Left ventricle myocardium inferior (tissue), 1 donor: ENCODE measurements at regions not wholly inside any gene's neighbourhood (a gene's known extent, or its start where the extent isn't known, plus 50 kb on each side); places are given as distances from the start of the nearest gene placed in this dataset.

Experiments used
- DNase-seq: peaks from one replicate; pipeline ENCODE4 v3.0.0-alpha.2; 2020
- H3K27ac ChIP-seq: fragments of 200-600 bp; replicated peaks from 2 replicates; pipeline ENCODE4 v1.8.0; 2021
- H3K27me3 ChIP-seq: fragments of 200-600 bp; 2 replicates; pipeline ENCODE4 v1.8.0; 2021; ENCODE audit warnings: low read depth
- H3K36me3 ChIP-seq: fragments of 200-600 bp; 2 replicates; pipeline ENCODE4 v1.8.0; 2021
- H3K4me1 ChIP-seq: fragments of 200-600 bp; 2 replicates; pipeline ENCODE4 v1.8.0; 2021
- H3K4me3 ChIP-seq: fragments of 200-600 bp; 2 replicates; pipeline ENCODE4 v1.8.0; 2021; ENCODE audit warnings: mild to moderate bottlenecking, moderate library complexity
- H3K9me3 ChIP-seq: fragments of 200-600 bp; replicated peaks from 2 replicates; pipeline ENCODE4 v1.8.0; 2021
- CTCF ChIP-seq: fragments of 200-600 bp; IDR thresholded peaks from 2 replicates; pipeline ENCODE4 v1.8.0; 2021; ENCODE audit warnings: antibody characterized with exemption, mild to moderate bottlenecking, borderline replicate concordance
- intact Hi-C: fragments of 100-400 bp; cut with micrococcal nuclease; formaldehyde crosslinking; loops from one replicate; pipeline ENCODE4 v1.11.0; 2022
- donor health status: DM: no; HTN: yes; CAD: no; lungs with severe emphysema.

DNA sequence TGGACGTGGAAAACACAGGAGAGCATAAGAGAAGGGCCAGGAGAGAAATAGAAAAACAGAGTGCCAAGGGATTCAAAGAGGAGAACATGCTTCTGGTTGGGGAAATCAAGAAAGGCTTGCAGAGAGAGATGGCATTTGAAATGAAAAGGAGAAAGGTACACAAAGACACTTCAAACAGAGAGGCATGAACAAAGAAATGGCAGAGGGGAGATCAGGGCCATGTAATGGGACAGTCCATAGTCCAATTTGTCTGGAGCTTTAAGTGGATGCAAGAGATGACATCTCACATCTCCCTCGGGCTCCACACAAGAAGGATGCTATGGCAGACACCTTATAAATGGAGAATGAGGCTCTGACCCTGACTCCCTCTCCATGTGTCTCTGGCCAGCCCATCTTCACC lies 331.1 kb downstream of the MLLT3 start:
- Histone ChIP-seq H3K27ac (no peak overlapping the region), H3K4me3 (no peak overlapping the region)
- intact Hi-C loops, result no loop called here

DNA sequence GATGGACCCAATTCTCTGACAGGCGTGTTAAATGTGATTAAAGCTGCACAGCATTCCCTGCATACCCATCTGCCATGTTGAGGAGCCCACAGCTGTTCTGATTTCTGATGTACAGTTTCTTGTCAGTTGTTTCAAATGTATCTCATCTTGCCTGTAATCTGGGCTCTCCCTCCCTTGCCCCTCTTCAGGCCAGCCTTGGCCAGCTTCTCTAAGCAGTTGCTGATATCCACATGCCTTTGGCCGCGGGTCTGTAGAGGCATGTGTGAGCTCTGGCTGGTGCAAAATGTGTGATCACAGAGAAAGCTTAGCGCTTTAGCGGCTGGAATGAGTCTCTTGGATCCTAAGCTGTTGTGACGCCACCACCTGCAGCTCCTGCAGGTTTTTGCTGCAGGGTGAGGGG lies 332.0 kb downstream of the MLLT3 start:
- peaks cover 7% of the 10 kb centered on the region for H3K9me3 ChIP-seq
- H3K27me3 ChIP-seq, result no peaks in the 10 kb centered on the region
- intact Hi-C loops, result no loop called here
- no peak for DNase-seq
- TF ChIP-seq CTCF, result no peak
- H3K36me3 ChIP-seq, result no peaks in the 10 kb centered on the region
- no peak overlapping the region for H3K27ac ChIP-seq
- H3K4me3 ChIP-seq, result no peak overlapping the region
- H3K4me1 ChIP-seq, result peaks cover 6% of the 10 kb centered on the region

More for the DNA sequence above, 331.1 kb downstream of the MLLT3 start:
- Histone ChIP-seq H3K27me3 (no peaks in the 10 kb centered on the region), H3K36me3 (no peaks in the 10 kb centered on the region), H3K9me3 (peaks cover 7% of the 10 kb centered on the region), H3K4me1 (no peaks in the 10 kb centered on the region)
- DNase-seq, result no peak
- TF ChIP-seq CTCF, result no peak

DNA sequence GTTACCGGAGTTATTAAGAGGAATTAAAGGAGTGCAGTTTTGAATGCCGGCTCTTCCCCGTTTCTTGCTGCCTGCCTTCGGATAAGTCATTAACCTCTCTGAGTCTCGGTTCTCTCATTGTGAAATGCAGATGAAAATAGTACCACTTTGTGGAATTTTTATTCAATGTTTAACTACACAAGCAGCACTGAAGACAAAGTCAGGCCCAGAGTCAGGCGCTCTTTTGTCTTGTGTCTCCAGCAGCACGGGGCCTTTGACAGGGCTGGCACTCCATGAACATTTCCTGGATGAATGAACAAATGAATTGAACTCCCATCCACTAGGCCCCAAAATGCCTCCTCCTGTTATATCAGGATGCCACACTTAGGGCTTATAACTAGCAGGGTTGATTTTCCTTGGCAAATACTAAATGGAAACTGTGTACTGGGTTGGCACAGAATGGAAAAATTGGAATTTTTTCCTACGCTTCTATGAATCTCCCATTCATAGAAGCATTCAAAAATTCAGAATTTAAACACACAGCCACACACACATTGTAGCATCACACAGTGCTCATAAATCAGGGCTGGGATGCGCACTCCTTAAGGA lies 332.8 kb downstream of the MLLT3 start:
- H3K4me3 ChIP-seq, result no peak overlapping the region
- intact Hi-C loops, result no loop called here
- no peak for DNase-seq
- TF ChIP-seq CTCF, result no peak
- peaks cover 10% of the 10 kb centered on the region for H3K4me1 ChIP-seq
- H3K27ac ChIP-seq, result no peak overlapping the region
- no peaks in the 10 kb centered on the region for H3K27me3 ChIP-seq
- peaks cover 7% of the 10 kb centered on the region for H3K9me3 ChIP-seq
- H3K36me3 ChIP-seq, result no peaks in the 10 kb centered on the region

GRCh38 chr9:20286969-20287368 lies 335.3 kb downstream of the MLLT3 start:
- Histone ChIP-seq H3K36me3 (no peaks in the 10 kb centered on the region), H3K9me3 (peaks cover 7% of the 10 kb centered on the region), H3K27ac (no peak overlapping the region), H3K4me3 (no peak overlapping the region), H3K27me3 (no peaks in the 10 kb centered on the region), H3K4me1 (peaks cover 14% of the 10 kb centered on the region)
- no peak for TF ChIP-seq CTCF
- DNase-seq, result no peak
- intact Hi-C loops, result no loop called here

- intact Hi-C loops, result no loop called here
- H3K36me3 ChIP-seq, result no peaks in the 10 kb centered on the region
- peaks cover 7% of the 10 kb centered on the region for H3K9me3 ChIP-seq
- DNase-seq, result no peak
- no peak for TF ChIP-seq CTCF
- H3K4me1 ChIP-seq, result peaks cover 14% of the 10 kb centered on the region
- no peak overlapping the region for H3K27ac ChIP-seq
- no peak overlapping the region for H3K4me3 ChIP-seq
- no peaks in the 10 kb centered on the region for H3K27me3 ChIP-seq
These were observed 336.1 kb downstream of the MLLT3 start for GRCh38 chr9:20286154-20286700.
